NT2/D1 (cell line): ENCODE measurements at regions not wholly inside any gene's neighbourhood (a gene's known extent, or its start where the extent isn't known, plus 50 kb on each side); places are given as distances from the start of the nearest gene placed in this dataset.

Experiments
- SUZ12 ChIP-seq: IDR thresholded peaks from 2 replicates; pipeline ENCODE4 v1.6.1; 2011; ENCODE audit not compliant: insufficient read length, insufficient read depth; ENCODE audit errors: extremely low read depth
- ZNF274 ChIP-seq: IDR thresholded peaks from 2 replicates; pipeline ENCODE4 v1.6.1; 2011; ENCODE audit warnings: mild to moderate bottlenecking, low read depth, low read length

- TF ChIP-seq ZNF274 (no peak), SUZ12 (no peak)
Observed at GRCh38 chr6:100118301-100118700, 124.3 kb upstream of the MCHR2 start.
